HG03442 (cell line): ENCODE measurements at regions not wholly inside any gene's neighbourhood (a gene's known extent, or its start where the extent isn't known, plus 50 kb on each side); places are given as distances from the start of the nearest gene placed in this dataset.
"Not testable (repeated sequence)": the region's sequence is repeated elsewhere in the genome, so short reads cannot be mapped to it uniquely, and the experiment has no call there.

Experiments
- ATAC-seq: cut with Tn5 transposase; IDR thresholded peaks from one replicate; pipeline ENCODE4 v1.9.1; 2021; ENCODE audit warnings: mild to moderate bottlenecking, moderate library complexity; ENCODE audit not compliant: unreplicated experiment

- no peak for ATAC-seq
Observed at GRCh38 chr1:61581251-61581650, 143.7 kb downstream of the TM2D1 start.

- ATAC-seq: no peak
Observed at GRCh38 chr1:61580417-61580816, 144.5 kb downstream of the TM2D1 start.

GRCh38 chr1:61579802-61580201 is 145.1 kb downstream of the TM2D1 start:
- ATAC-seq: no peak

GRCh38 chr1:61572046-61572445 is 152.9 kb downstream of the TM2D1 start:
- ATAC-seq: no peak

- ATAC-seq: no peak
Observed at GRCh38 chr1:61570191-61570590, 154.8 kb downstream of the TM2D1 start.

GRCh38 chr1:61569303-61569621 is 155.7 kb downstream of the TM2D1 start:
- ATAC-seq: no peak

GRCh38 chr1:61568460-61569302 is 156.3 kb downstream of the TM2D1 start:
- no peak for ATAC-seq

- no peak for ATAC-seq
Observed at GRCh38 chr1:61566177-61566576, 158.8 kb downstream of the TM2D1 start.

- ATAC-seq: no peak
Observed at GRCh38 chr1:61563611-61564010, 161.3 kb downstream of the TM2D1 start.

- no peak for ATAC-seq
Observed at GRCh38 chr1:61561666-61562065, 163.3 kb downstream of the TM2D1 start.

- no peak for ATAC-seq
Observed at GRCh38 chr1:61560385-61560784, 164.6 kb downstream of the TM2D1 start.

- no peak for ATAC-seq
Observed at GRCh38 chr1:61556631-61557030, 168.3 kb downstream of the TM2D1 start.

- ATAC-seq: no peak
Observed at GRCh38 chr1:61552630-61553305, 172.2 kb downstream of the TM2D1 start.

- ATAC-seq: not testable (repeated sequence)
Observed at GRCh38 chr1:61547302-61547701, 177.6 kb downstream of the TM2D1 start.

GRCh38 chr1:61544870-61545269 is 180.1 kb downstream of the TM2D1 start:
- not testable (repeated sequence) for ATAC-seq

- not testable (repeated sequence) for ATAC-seq
Observed at GRCh38 chr1:61543498-61543897, 181.4 kb downstream of the TM2D1 start.

- no peak for ATAC-seq
Observed at GRCh38 chr1:61539720-61540462, 185.1 kb downstream of the TM2D1 start.

- no peak for ATAC-seq
Observed at GRCh38 chr1:61538228-61538627, 186.7 kb downstream of the TM2D1 start.

GRCh38 chr1:61536174-61537108 is 188.5 kb downstream of the TM2D1 start:
- ATAC-seq: no peak

- ATAC-seq: no peak
Observed at GRCh38 chr1:61534847-61535246, 190.1 kb downstream of the TM2D1 start.

- ATAC-seq: no peak
Observed at GRCh38 chr1:61533546-61533945, 191.4 kb downstream of the TM2D1 start.
